NCI-H2227 treated with DMSO at 0.1 percent for 48 hours (cell line): ENCODE measurements at regions not wholly inside any gene's neighbourhood (a gene's known extent, or its start where the extent isn't known, plus 50 kb on each side); places are given as distances from the start of the nearest gene placed in this dataset.

ENCODE experiments used
- DNase-seq: peaks from one replicate; lab custom pipeline; 2025; lab: John Stamatoyannopoulos, UW

DNA sequence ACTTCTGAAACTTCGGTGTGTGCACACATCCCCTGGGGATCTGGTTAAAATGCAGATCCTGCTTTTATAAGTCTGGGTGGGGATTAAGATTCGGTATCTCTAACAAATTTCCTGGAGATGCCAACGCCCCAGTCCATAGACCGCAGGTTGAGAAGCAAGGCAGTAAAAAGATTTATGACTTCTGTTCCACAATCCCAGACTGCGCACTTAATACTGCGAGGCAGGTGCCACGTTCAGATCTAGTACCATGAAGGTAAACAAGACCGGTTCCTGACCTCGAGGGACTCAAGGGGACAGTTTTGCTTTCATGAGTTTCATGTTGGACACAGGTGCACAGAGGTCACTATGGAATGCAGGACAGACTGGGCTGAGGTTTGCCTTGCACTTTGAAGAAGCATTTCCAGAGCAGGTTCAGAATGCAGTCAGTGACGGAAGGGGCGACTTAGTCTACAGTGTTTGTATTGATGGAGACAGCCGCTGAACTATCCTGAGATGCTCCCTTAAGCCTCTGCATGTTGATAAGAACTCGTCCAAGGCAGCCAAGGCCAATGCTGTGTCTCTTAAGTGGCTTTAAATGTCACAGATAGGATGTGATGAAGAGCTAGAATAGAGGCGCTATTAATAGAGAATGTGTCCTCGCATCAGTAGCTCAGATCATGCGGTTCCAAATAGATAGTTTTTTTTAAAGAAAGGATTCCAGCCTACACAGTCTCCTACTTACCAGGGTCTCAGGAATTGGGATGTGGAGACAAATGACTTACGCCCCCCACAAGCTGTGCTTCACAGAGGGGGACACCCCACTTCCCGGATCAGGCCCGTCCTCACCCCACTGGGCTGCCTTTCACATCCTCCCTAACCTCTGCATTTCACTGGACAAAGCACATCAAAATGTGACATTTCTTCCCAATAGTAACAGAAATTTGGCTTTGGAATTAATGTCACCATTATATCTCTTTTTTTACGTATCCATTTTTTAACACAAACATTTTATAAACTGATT lies 97.1 kb upstream of the IRS2 start:
- no peak for DNase-seq

DNA sequence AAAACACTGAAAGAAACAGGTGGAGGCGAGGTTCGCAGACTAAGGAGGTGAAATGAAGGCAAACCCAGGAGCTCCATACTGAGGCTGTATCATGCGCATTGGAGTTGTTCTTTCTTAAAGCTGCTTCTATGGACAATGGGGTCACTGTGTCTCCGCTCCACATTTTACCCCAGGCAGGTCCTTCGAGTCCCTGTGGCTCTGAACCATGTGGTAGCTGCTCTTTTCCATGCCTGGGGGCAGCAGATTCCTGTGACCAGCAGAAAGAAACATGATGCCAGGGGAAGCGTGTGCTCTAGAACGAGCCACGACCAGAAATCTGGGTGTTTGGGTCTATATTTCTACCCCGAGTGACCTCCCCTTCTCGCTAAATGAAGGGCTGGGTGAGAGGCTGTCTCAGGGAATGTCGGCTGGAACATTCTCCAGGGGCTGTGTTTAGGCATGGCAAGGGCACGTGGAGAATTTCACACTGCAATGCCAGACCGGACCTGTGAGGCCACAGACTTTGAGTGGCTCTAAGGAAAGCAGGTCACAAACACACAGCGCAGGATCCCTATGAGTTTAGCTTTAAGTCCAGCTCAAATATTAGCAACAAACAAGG lies 95.7 kb upstream of the IRS2 start:
- no peak for DNase-seq

DNA sequence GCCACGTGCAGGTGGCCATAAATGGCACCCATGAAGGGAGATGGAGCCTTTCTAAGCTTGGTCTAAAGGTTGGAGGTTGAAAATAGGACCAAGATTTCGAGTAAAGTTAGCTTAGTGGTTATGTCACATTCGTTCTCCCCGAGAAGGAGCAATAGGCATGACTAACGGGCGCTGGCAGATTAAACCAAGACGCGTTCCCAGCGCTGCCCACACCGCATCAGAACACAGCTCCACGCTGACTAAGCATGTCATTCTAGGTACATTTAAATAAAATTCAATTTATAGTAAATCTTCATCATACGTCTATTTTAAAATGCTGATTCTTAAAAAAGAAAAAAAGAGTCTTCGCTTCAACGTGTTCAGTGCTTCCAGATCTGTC lies 95.0 kb upstream of the IRS2 start:
- no peak for DNase-seq

DNA sequence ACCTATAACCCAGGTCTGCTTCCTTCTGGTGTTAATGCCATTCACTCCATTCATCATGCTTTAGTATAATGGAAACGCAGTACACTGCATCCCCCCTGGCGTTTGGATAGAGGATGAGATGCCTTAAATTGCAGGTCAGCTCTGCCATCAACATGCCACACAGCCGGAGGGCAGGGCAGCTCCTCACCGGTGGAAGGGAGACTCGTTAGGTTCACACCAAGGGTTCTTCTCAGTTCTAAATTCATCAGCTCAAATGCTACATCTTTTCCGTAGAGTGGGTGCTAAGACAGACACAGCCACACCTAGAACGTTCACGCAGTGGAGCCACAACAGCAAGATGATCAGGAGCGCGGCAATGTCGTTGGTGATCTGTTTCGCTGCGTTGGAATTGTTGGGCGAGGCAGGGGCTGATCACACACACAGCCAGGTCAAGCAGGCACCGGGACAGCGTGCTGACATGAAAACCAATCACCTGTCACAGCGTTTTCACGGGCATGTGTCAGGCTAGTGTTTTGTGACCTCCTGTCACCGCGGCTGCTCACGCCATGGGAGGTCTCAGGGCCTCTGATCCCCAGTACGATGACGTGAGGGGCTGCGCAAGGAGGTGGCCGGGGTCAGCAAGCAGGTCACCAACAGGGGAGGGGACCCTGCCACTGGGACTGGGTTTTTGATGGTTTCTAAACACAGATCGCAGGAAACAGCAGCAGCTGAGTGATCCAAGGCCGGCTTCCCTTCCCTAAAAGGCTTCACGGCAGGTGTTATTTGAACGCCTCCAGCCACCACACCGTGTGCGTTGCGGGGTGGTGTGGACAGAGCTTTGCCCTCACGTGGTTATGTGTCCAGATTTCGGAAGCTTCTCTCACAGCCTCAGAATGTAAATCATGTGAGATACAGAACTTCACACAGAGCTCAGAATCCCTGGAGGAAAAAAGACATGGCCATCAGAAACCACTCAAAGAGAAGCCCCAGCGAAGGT lies 94.3 kb upstream of the IRS2 start:
- DNase-seq = no peak

DNA sequence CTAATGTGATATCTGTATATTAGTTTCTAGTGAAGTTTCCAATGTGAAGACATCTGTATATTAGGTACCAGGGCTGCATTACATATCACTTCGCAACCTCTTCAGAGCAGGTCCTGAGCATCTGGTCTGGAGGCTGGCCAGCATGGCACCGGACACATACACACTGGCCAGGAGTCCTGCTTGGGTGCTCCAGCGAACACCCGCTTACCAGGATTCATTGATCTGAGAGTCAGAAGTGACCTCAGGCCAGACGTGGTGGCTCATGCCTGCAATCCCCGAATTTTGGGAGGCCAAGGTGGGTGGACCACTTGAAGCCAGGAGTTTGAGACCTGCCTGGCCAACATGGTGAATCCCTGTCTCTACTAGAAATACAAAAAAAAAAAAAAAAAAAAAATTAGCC lies 93.0 kb upstream of the IRS2 start:
- no peak for DNase-seq

DNA sequence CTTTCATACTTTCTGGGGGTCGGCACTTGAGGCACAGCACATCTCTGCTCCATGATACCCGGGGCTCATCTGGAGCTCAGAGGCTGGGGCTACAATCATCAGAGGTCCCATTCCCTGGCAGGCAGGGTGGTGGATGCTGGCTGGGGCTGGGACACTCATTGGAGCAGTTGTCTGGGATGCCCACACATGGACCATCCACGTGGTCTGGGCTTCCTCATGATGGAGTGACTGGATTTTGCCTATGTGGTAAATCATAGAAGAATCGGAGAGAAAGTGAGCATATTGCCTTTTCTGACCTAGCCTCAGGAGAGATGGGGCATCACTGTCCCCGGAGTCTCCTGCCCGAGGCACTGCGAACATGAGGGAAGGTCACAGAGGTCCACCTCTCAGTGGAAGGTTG lies 91.4 kb upstream of the IRS2 start:
- no peak for DNase-seq

DNA sequence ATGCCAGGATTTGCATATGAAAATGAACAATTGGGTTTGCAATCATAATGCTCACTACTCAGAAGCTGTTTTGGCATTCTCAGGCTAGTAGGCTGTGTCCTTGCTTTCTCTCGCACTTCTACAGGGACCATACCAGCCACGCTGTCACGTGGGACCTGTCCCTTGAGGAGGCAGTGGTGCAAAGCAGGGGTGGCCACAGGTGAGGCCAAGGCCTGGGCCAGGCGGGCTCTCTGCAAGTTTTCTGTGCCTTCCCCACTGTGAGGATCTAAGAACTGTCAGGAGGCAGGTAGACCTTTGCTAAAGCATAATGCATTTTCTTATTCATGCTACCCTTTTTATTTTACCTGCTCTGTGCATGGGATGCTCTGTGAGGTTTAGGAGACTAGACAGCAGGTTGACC lies 89.4 kb upstream of the IRS2 start:
- DNase-seq = no peak

DNA sequence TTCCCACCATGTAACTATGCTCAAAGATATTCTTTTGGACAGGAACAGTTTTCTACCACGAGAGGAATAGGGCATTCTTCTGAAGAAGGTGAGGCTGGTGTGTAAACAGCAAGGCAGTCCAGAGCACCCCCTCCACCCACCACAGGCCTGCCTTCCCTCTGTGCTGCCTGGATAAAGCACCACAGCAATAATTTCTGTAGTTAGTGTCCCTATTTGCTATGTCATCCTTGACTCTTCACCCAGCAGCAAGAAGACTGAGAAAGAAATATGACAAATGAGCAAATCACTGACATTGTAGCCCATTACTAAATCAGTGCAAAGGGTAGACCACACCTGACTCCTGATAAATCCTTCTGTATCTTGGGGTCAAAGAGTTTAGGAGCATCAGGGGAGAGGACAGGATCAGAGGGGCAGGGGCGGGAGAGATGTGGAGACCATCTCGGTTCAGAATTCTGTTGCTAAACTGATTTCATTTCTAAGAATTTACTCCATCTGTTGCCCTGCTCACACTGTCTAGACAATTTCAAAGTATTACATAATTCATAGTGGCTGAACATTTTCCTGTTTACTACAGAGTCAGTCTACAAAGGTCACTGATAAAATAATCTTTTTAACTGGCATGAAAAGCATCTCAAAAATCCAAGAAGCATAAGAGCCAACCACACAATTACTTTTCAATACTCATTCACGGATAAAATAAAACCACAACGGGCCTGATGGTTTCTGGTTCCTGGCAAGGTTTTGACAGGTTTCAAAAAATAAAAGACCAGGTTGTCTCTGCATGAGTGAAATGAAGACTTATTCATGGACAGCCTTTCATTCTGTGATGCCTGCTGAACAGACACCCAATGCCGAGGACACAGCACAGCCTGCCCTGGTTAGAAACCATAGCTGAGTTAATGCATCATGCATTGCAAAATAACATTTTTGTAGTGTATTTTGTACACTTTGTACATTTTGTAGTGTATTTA lies 88.4 kb upstream of the IRS2 start:
- no peak for DNase-seq

DNA sequence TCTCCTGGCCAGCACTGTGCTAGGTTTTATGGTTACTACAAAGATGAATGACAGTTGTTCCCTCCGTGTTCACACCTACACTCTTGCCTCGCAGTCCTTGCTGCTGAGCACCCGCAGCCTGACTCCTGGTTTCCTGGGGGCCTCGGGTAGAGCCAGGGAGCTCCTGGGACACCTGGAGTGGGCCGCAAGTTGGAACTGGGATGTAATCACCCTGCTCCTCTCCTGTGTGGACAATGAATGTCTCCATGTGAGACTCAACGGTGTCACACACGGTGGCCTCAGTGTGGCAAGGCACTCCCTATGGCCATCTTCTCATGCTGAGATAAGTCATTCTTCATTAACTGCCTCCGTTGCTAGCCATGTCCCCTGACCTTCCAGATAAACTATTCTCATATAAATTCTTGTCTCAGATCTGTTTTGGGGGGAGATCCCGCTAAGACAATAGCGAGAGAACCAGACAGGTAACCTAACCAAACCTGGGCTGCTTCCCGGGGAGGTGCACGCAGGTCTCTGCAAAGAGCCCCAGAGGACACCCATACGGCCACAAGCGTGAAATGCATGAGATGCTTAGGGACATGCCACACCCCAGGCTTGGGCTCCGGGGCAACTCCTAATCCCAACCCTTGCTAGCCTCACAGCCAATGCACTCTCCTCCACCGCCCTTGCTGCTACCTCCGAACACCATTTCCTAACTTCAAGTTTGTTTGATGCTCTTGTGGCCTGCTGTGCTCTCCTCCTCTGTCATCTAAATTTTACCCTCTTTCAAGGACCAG lies 87.2 kb upstream of the IRS2 start:
- DNase-seq = no peak

DNA sequence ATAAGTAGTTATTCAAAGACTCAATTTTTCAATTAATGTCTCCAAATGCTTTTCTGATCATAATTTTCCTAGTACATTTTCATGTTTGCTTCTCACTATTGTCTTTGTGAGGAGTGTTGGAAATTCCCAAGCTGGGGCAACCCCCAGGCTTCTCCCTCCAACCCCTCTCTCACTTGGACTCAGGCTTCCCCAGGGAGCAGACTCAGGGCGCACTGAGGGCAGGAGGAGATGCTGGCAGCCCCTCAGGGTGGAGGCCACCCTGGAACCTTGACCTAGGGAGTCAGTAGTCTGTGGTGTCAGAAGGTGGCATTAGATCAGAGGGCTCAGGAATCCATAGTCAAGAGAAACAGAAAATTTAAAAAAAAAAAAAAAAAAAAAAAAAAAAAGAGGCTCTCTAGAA lies 86.5 kb upstream of the IRS2 start:
- DNase-seq = no peak

DNA sequence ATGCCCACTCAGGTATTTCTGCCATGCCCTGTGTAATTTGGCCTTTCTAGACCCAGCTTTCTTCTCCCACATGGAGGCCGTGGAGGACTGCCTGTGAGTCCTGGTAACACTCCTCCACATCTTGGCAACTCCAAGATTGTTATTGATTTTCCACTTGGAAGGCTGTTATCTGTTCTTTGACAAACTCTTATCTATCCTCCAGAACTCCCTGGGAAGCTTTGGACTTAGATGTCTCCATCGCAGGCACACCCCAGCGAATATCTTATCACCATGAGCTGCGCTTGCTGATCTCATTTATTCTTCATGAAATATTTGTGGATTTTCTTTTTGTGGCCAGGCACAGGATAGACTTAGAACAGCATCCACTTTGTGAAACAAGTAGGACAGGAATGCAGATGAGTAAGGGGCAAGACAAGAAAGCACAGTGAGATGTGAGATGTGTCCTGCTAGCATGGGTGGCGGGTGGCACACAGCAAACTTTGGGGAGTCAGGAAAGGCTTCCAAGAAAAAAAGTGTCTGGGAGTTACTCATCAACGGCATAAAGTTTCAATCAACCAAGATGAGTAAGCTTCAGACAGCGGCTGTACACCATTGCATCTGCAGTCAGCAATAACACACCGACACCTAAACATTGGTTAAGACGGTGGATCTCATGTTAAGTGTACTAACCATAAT lies 84.5 kb upstream of the IRS2 start:
- no peak for DNase-seq

DNA sequence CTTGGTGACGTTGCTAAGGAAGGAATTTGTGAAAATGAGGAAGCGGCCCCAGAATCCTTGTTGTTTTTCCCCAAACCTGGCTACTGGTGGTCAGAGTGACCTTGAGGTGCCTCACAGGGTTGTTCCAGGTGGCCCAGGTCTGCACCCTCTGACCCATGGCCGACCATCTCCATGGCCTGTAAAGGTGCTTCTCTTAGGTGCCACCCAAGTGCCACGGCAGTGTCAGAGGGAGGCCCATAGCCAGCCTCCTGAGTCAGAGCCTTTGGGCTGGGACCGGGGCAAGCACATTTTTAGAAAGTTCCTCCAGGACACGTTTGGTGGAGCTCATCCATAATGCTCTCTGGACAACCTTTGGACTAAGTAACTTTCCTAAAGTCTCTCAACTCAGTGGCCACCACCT lies 83.9 kb upstream of the IRS2 start:
- no peak for DNase-seq

DNA sequence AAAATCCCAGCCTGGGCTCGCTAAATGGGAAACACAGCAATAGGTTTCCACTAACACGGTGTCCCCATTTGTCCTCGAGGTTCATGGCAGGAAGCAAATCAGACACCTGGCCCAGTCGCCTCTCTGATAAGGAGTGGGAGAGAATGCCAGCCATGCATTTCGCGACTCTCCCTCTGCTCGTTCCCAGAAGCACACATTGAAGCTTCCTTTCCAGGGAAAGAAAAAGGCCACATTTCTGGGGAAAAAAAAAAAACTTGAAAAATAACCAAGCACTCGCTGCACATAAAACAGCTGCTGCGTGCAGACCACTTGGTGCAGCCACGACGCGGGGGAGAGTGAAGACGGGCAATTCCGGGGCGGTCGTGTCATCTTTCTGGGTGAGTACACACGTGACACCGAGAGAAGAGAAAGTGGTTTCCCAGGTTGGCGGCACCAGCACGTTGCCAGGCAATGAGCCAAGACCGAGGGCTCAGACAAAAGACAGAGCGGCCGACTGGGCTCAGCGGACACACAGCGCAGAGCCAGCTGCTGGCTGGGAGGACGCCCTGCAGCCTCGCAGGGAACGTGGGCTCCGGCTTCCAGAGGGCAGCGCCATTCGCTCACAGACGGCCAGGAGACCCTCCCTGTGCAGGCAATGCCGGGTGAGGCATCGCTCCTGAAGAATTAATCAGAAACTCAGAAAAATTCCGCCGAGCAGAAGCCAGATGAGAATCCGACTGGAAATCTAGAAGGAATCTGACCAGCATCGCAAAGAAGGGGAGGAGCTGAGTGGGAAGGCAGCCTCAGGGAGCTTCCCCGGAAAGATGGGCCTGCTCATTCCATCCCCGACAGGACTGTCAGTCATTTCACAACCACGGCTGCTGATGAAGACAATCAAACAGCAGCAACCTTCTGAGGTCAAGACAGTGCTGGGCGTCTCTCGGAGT lies 83.2 kb upstream of the IRS2 start:
- peak; percentile 41 for DNase-seq

DNA sequence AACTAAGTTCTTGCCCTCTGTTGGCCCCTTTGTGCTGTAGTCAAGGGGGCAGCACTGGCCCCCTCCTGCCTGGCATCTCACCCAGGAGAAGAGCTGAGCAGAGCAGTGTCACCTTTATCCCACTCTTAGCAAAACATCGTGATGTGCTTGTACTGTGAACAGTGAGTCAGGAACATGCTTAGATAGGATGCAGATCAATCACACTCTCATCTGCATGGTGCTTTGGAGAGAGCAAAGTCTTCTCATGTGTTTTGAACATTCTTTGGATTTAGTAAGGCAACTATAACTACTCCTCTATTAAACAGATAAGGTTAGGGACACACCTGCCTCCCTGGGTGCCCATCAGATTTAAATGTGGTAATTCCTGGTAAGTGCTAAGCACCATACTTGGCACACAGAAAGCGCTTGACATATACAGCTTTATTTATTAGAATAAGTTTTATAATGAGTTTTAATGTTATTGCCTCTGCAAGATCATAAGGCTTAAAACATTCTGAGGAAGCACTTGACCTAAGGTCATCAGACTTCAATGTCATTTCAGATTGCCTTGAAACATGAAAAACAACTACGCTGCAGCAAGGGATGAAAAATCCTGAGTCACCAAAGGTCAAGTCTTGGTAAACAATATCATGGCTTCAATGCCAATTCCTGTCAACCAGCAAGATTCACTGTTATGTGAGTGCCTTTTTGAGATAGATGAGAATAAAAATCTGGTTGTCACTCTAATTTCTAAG lies 82.4 kb upstream of the IRS2 start:
- no peak for DNase-seq

DNA sequence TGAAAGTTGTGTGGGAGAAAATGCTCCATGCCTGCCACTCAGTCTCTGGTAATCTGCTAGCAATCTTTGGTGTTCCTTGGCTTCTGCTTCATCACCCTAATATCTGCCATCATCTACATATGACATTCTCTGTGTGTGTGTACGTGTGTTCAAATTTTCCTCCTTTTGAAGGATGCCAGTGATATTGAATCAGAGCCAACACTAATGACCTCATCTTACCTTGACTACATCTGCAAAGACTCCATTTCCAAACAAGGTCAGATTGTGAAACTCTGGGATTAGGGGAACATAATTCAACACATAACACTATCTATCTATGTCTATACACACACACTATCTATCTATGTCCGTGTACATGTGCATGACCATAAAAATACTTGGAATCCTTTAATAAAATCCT lies 81.4 kb upstream of the IRS2 start:
- no peak for DNase-seq

DNA sequence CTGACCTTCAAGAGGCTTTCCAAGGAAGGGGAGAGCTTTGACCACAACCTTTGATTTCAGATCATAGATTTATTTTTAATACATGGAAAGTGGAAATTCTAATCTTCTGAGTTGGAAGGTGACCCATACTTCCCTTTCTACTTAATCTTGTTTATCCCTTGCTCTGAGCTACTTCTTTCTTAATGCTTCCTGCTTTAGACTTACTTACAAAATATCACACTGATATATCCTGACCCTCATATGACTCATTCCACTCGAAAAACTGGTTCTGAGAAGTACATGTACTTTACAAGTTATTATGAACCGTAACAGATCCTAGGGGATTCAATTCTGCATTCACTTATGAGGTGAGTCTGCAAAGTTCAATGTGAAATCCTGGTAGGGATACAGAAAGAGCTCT lies 76.2 kb upstream of the IRS2 start:
- no peak for DNase-seq

DNA sequence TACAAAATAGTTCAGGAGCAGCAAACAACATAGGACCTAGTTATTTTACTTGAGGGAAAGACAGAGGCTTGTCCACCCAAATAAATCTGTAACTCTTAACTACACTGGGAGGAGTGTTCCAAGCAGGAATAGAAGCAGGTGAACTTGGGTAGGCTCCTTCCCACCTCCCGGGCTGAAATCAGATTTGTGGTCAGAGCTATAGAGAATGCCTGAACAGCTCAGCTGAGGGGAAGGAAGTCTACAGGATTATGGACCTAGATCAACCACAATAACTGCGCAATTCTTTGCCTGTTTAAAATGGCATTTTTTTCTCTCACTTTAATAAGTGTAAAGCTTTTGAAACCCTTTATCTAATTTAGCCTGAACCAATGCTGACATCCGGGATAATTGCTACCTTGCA lies 73.5 kb upstream of the IRS2 start:
- no peak for DNase-seq

DNA sequence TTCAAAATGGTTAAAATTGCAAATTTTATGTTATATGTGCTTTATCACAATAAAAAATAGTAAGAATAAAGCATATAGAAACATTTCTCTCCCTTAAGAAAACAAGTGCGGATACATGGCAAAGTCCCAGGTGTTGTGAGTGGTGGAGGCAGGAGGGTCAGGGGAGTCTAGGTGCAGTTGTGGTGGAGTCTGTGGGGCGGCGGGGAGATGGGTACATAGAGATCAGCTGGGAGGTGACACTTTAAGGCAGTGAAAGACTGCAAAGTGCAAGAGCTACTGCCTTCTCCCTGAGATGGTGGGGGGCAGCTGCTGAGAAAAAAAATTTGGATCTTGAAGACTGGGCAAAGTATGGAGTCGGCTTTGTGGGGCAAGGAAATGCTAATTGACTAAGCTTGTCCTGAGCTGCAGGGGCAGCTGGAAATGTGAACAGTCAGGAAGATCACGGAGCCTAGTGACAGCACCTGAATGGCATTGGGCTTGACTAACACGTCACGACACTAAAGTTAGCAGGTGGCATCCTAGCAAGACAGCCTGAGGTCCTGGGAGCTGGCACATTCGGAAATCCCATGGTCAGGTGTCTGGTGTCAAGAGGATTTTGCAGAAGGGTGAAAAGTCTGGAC lies 72.9 kb upstream of the IRS2 start:
- DNase-seq = no peak
